ENCODE measurements at regions not wholly inside any gene's neighbourhood (a gene's known extent, or its start where the extent isn't known, plus 50 kb on each side); places are given as distances from the start of the nearest gene placed in this dataset.

DNA sequence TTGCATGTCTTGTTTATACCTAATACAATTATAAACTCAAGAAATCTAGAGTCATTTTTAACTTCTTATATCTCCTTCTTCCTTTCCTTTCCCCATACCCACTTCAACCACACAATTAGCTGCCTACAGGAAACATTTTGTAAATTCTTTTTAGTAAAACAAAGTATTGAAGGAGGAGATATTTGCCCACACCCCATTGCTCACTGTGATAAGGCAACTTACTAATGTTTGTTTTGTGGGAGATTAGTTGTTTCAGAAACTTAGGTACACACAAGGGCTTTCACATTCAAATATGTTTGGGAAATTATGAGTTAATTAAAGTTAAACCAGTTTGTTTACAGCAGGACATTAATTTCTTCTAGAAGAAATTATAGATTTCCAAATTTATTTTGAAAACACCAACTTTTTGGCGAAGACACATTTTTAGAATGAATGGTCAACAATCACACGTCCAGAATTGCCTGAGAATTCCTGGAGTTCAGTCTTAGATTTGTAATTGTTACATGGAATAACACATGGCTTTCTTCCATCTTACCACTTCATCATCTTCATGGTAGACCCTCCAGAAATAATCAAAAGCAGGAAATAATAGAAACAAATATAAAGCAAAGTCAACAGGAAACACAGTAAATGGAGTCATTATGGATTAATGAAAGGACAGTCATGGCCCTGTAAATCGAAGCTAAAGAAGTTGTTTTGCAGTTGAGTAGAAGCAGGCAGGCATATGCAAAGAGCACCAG, 62.5 kb upstream of the RAB27B start:
- H3K9me3 ChIP-seq (ENCODE audit: control insufficient read depth, insufficient read depth, low read length), result no peaks in the 10 kb centered on the region
- no peaks in the 10 kb centered on the region for H3K36me3 ChIP-seq (ENCODE audit: control insufficient read depth, insufficient read depth, low read length)
- BruUV-seq (replicated peaks), result no TSS peak
- intact Hi-C loops (cut with micrococcal nuclease) (no loop called here), in situ Hi-C loops (cut with MboI; ENCODE audit: low sequenced_read_pairs) (no loop called here), dilution Hi-C loops (cut with HindIII; ENCODE audit: low sequenced_read_pairs, unreplicated experiment) (no loop called here)
- peaks cover 3% of the 10 kb centered on the region; the same call in 1 of the 2 replicates for H3K9me1 ChIP-seq (ENCODE audit: insufficient read depth, low read length)
- H3K4me3 ChIP-seq (ENCODE audit: insufficient read depth, low read depth, low read length), result no peak overlapping the region
- no peak overlapping the region for H3K27ac ChIP-seq (ENCODE audit: insufficient read depth, low read length)
- H4K8ac ChIP-seq (ENCODE audit: low read depth in 2 of 2, low read length in 2 of 2), result no peak overlapping the region
- H3K56ac ChIP-seq (ENCODE audit: extremely low read depth, insufficient read depth, low read length), result no peak overlapping the region
- no peak overlapping the region for H2AK9ac ChIP-seq (replicated peaks; ENCODE audit: low read depth, low read length, poor library complexity)
- no peak overlapping the region for H2BK15ac ChIP-seq (ENCODE audit: low read depth, low read length)
- ATAC-seq (ENCODE audit: low read depth), result no peak
- 0 out of 2 replicates have a peak overlapping the region, but pooled peaks have one; percentile 26 for H3K14ac ChIP-seq (replicated peaks; ENCODE audit: low read depth, low read length)
- H3K4ac ChIP-seq (ENCODE audit: low read depth, low read length), result no peak overlapping the region
- no peaks in the 10 kb centered on the region for H3K79me1 ChIP-seq (ENCODE audit: low read depth in 1 of 2, low read length in 2 of 2)
- H2BK120ac ChIP-seq (ENCODE audit: low read depth, low read length), result 0 out of 2 replicates have a peak overlapping the region, but pooled peaks have one; percentile 14
- H3K27me3 ChIP-seq (ENCODE audit: control insufficient read depth, insufficient read depth, low read length), result no peaks in the 10 kb centered on the region; the same call in 1 of the 2 replicates
- H3K4me2 ChIP-seq (ENCODE audit: low read depth, low read length), result no peak overlapping the region
- no peak overlapping the region for H3K9ac ChIP-seq (ENCODE audit: low read depth, low read length)
- no peak for DNase-seq
- no CpG with 5 or more reads among the region's 3 CpGs for WGBS, 2 experiments (ENCODE audit: extremely low coverage in 2 of 2, insufficient read length in 1 of 2)
- H2AFZ ChIP-seq (replicated peaks; ENCODE audit: low read length, poor library complexity), result no peak overlapping the region
- no peak overlapping the region for H4K91ac ChIP-seq (ENCODE audit: insufficient read depth, low read depth, low read length)
- ChIA-PET CTCF (interaction anchor here (1.1 kb wide), 1 partner anchor 9 kb away, joined by 3 read pairs; no protein-coding TSS in a partner anchor), POLR2A (ENCODE audit: unreplicated experiment) (no interaction called here)
- no peak overlapping the region for H2AK5ac ChIP-seq (ENCODE audit: low read depth, low read length)
- no peak overlapping the region for H2BK5ac ChIP-seq (ENCODE audit: low read depth, low read length, poor library complexity, severe bottlenecking)
- peaks cover 8% of the 10 kb centered on the region for H3K4me1 ChIP-seq (ENCODE audit: control insufficient read depth, insufficient read depth, low read length)
- H4K20me1 ChIP-seq (ENCODE audit: insufficient read depth, low read length), result no peaks in the 10 kb centered on the region
- TF ChIP-seq RAD21 (IDR thresholded peaks at IDR 0.05; ENCODE audit: low read length) (no peak), MAZ (IDR thresholded peaks at IDR 0.05; ENCODE audit: borderline replicate concordance, low read depth, low read length) (no peak), CHD1 (IDR thresholded peaks at IDR 0.05; ENCODE audit: low read depth, low read length) (no peak), RCOR1 (IDR thresholded peaks at IDR 0.05; ENCODE audit: insufficient replicate concordance, low read length) (no peak), MXI1 (IDR thresholded peaks at IDR 0.05; ENCODE audit: borderline replicate concordance, low read depth, low read length) (no peak), MAFK (IDR thresholded peaks at IDR 0.05; ENCODE audit: low read depth, low read length) (no peak), SMC3 (IDR thresholded peaks at IDR 0.05; ENCODE audit: low read depth, low read length) (no peak), POLR2A (IDR thresholded peaks at IDR 0.05; ENCODE audit: low read depth, low read length) (no peak)
- TF ChIP-seq, protein P1, sequence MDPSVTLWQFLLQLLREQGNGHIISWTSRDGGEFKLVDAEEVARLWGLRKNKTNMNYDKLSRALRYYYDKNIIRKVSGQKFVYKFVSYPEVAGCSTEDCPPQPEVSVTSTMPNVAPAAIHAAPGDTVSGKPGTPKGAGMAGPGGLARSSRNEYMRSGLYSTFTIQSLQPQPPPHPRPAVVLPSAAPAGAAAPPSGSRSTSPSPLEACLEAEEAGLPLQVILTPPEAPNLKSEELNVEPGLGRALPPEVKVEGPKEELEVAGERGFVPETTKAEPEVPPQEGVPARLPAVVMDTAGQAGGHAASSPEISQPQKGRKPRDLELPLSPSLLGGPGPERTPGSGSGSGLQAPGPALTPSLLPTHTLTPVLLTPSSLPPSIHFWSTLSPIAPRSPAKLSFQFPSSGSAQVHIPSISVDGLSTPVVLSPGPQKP (IDR thresholded peaks at IDR 0.05; ENCODE audit: borderline replicate concordance, low read depth, low read length), result no peak
- no peak overlapping the region for H2BK20ac ChIP-seq (ENCODE audit: low read depth, low read length)
- no peak overlapping the region for H4K5ac ChIP-seq (ENCODE audit: low read depth, low read length)
- no peak overlapping the region for H3K23ac ChIP-seq (ENCODE audit: low read depth, low read length)
- H3K18ac ChIP-seq (ENCODE audit: low read depth, low read length), result no peak overlapping the region; the same call in 1 of the 2 replicates
